GM19238 (cell line): ENCODE measurements at regions not wholly inside any gene's neighbourhood (a gene's known extent, or its start where the extent isn't known, plus 50 kb on each side); places are given as distances from the start of the nearest gene placed in this dataset.

Experiments used
- DNase-seq: peaks from one replicate; pipeline ENCODE4 v3.0.0; 2011; ENCODE audit warnings: low spot score; ENCODE audit not compliant: insufficient read length

GRCh38 chr10:53009961-53010907 lies 237.7 kb upstream of the MBL2 start:
- no peak for DNase-seq

DNA sequence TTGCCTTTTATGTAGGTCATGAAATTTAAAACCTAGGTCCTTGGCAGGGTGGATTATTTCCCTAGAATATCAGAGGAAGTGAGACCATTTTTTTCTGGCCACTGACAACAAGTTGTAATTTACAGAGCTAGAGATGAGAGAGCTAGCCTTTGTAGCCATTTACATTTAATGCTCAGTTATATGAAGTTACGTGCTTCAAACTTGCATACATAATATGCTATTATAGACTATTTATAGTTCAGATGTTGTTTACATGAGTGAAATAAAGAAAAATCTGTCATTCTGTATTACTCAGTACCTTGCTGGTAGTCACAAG lies 234.9 kb upstream of the MBL2 start:
- DNase-seq, result no peak

DNA sequence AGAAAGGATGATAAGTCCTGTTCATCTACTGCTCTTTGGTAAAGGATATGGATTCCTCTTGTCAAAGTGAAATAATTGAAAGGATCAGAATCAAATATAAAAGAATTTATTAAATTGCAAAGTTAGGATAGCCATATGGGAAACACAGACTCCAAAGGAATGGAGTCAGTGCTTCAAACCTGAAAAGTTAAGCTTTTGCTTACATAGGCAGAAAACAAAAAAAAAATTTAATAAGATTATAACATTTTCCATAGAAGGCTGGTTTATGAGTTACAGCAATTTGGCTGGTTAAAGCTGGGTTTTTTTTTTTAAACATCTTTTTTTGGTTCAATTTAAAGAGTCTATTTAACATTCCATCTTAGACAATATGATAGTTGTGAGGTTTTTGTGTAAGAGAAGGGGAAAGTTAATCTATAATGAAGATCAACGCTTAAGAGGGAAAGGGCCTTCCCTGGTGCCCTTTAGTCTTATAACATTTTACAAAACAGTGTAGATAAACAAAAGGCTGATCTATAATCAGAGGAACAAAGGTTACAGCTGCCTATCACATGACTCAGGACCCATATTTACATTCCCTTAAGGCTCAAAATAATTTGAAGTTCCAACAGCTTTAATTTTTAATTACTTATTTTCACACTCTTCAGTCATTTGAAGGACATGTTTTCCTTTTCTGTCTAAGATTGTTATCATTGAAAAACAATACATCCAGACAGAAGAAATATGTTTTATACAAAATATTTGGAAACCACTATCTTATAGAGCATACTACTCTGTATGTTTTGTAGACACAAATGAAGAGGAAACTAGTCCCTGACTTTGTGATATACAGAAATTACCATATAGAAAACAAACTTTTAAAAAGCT lies 234.3 kb upstream of the MBL2 start:
- no peak for DNase-seq

GRCh38 chr10:53005612-53006345 lies 233.2 kb upstream of the MBL2 start:
- DNase-seq, result no peak

GRCh38 chr10:53003094-53003493 lies 230.5 kb upstream of the MBL2 start:
- no peak for DNase-seq

GRCh38 chr10:52999681-53000080 lies 227.1 kb upstream of the MBL2 start:
- no peak for DNase-seq

GRCh38 chr10:52999258-52999657 lies 226.7 kb upstream of the MBL2 start:
- DNase-seq, result no peak

DNA sequence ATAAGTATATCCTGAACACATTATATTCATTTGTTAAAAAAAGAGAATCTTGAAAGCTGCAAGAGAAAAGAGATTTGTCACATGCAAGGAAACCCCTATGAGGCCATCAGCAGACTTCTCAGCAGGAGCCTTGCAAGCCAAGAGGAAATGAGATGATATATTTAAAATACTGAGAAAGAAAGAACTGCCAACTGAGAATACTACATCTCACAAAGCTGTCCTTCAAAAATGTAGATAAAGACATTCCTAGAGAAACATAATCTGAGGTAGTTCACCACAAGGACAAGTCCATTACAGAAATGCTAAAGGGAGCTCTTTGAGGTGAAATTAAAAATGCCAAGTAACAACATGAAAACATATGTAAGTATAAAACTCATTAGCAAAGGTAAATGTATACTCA lies 224.4 kb upstream of the MBL2 start:
- DNase-seq, result no peak

DNA sequence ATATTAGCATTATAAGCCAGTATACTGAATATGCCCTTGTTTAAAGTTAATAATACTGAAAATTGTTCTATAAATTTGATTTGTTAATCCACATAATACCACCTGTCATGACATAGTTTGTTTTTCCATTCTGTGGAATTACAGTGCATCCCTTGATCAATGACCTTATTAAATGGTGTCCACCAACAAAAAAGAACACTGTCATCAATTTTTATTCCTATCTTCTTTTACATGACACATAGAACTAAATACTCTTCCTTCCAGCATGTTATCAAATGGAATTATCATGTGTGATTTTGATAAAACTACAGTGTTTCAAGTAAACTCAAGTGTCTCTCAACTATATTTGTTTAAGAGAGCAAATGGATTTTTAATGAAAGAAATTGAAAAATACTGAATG lies 221.8 kb upstream of the MBL2 start:
- DNase-seq, result no peak

DNA sequence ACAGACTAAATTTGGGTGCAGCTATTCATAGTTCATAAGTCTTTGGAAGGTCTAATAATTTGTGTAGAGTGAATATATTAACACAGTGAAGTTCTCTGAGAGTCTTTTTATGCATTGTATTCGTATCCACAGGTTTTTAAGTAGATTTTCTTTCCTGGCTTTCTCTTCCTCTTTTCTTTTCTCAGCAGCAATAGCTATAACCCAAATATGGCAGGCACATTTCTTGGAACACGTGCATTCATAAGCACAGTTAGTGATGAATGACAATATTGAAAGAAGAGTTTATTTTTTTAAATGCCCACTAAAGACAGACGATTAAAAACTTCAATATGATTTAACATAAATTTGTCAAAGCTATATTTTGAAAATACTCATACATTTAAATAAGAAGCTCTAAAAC lies 220.5 kb upstream of the MBL2 start:
- no peak for DNase-seq

DNA sequence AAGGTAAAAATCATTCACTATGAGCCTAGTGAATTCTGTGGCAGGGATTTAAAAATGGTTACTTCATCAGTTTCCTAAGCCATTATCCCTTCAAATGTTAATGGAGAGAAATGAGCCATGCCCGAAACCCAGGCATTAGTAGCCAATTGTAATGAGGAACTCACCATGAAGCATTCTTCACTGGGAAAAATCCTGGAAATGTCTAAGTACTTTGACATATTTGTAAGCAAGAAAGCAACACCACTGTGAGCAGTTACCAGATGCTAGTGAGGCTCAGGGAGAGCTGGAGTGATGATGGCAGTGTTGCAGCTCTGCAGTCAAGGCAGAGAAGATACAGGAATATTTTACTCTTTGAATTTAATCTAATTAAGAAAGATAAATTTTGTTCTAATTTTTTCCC lies 220.0 kb upstream of the MBL2 start:
- no peak for DNase-seq

- DNase-seq, result no peak
Measured at GRCh38 chr10:52988923-52989322, 216.3 kb upstream of the MBL2 start.

DNA sequence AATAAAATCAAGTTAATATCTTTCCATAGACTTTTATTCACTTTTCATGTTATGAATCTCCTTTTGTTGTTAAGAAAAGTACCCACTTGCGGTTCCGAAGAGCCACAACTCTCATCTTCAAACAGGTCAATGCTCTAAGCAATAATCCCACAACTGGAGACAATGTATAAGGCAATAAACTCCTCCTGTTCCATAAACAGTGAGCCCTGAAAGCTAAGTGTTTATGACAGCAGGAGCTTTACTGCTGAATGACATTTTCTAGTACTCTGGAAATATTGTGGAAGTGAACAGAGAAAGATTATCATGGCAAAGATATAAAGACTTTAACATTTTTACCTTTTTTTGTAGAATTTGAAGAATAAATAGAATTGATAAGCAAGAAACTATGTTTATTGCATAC lies 213.5 kb upstream of the MBL2 start:
- DNase-seq, result no peak

DNA sequence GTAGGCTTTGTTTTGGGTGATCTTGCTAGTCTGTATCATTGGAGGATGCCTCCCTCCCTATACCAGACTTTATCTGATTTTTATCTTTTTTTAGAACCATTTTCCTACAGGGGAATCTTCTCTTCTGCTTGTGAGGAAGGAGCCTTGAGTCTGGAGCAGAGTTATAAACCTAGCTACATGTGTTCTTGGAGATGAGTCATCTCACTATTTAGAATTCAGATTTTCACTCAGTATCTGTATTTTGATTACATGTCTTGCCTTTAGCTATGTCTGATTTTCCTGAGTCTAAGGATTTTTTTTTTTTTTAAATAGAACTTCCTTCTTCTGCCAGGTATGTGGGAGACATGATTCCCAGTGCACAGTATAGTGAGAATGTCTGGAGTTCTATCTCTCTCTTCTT lies 211.6 kb upstream of the MBL2 start:
- DNase-seq, result no peak

DNA sequence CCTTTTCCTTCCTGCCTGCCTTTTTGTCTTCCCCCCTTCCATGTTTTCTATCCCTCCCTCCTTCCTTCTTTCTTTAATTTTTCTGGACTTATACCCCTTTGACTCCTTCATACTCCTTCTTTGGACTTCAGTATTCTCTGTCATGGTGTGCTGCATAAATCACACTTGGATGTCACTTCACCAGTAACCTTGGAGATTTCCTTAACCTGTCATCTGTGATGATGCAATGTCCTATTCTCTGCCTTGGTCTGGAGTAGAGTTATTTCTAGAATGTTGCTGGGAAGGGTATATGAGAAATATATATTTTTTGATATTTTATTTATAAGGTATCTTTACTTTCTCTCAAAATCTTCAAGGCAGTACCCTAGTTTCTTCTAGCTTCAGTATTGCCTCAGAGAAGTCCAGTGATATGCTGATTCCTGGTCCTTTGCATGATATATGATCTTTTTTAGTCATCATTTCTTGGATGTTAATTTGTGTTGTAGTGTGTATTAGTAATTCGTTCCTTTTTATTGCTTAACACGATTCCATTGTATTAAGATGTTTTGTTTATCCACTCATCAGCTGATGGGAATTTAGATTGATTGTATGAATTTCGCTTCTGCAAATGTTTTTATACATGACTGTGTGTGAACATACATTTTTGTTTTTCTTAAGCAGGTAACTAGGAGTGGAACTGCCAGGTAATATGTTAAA lies 206.9 kb upstream of the MBL2 start:
- no peak for DNase-seq

GRCh38 chr10:52977581-52977980 lies 205.0 kb upstream of the MBL2 start:
- no peak for DNase-seq

GRCh38 chr10:52967806-52968795 lies 195.5 kb upstream of the MBL2 start:
- no peak for DNase-seq

- no peak for DNase-seq
Measured at GRCh38 chr10:52966904-52967303, 194.3 kb upstream of the MBL2 start.

DNA sequence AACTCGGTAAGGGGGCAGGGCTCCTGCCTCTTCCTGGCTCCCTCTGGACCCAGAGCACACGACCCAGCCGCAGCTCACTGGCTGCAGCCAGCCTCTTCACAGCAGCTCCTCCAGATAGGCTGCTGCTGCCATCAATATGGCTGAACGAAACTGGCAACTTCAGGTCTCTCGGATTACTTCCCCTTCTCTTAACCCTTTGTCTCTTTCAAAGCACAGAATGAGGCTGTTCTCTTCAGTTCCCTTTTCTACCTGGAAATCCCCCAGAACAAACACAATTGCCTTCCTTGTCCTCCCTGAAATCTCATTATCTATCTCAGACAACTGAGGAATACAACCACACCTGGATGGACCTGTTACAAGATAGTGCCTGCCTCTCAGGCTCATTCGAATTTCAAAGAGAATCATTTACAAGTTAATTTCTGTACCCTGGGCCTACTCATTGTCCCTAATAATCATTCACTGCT lies 193.4 kb upstream of the MBL2 start:
- DNase-seq, result peak; percentile 26

DNA sequence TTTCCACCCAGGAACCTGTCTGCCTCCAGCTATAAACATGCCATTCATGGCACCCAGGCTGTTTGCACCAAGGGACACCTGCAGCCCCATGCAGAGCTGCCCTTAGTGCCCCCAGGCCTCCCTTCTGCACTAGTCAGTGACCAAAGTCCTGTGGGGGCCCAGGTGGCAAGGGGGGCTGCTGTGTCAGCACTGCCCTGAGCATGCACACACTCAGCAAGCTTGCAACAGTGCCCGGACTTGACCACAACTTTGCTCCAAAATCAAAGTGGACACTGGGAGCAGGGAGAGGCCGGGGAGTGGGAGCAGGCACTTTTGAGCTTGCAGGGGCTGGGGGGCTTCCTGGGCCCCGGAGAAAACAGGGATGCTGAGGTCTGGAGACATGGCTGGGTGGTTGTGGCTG lies 192.9 kb upstream of the MBL2 start:
- no peak for DNase-seq
